ENCODE measurements at regions not wholly inside any gene's neighbourhood (a gene's known extent, or its start where the extent isn't known, plus 50 kb on each side); places are given as distances from the start of the nearest gene placed in this dataset.

- H3K4me1 Mint-ChIP-seq (ENCODE audit: low read depth): no peaks in the 10 kb centered on the region
- H3K27me3 Mint-ChIP-seq (ENCODE audit: insufficient read depth): no peaks in the 10 kb centered on the region
- H3K4me3 Mint-ChIP-seq: no peak overlapping the region
These were observed 600.4 kb upstream of the JAG1 start for GRCh38 chr20:11274141-11274594.

GRCh38 chr20:11275740-11276139 is 601.9 kb upstream of the JAG1 start:
- Mint-ChIP-seq H3K4me1 (ENCODE audit: low read depth) (no peaks in the 10 kb centered on the region), H3K27me3 (ENCODE audit: insufficient read depth) (no peaks in the 10 kb centered on the region), H3K9me3 (no peaks in the 10 kb centered on the region), H3K4me3 (no peak overlapping the region), H3K27ac (no peak overlapping the region), H3K36me3 (ENCODE audit: low read depth) (no peaks in the 10 kb centered on the region)
- DNase-seq (ENCODE audit: low spot score): no peak
- intact Hi-C loops (cut with micrococcal nuclease): no loop called here

More at GRCh38 chr20:11274141-11274594, 600.4 kb upstream of the JAG1 start:
- intact Hi-C loops (cut with micrococcal nuclease): loop anchor here (5.0 kb wide), 1 partner anchor 722 kb away; no protein-coding TSS in a partner anchor
- H3K27ac Mint-ChIP-seq: no peak overlapping the region
- no peaks in the 10 kb centered on the region for H3K9me3 Mint-ChIP-seq
- H3K36me3 Mint-ChIP-seq (ENCODE audit: low read depth): no peaks in the 10 kb centered on the region
- DNase-seq (ENCODE audit: low spot score): no peak

GRCh38 chr20:11277170-11277569 is 603.4 kb upstream of the JAG1 start:
- DNase-seq (ENCODE audit: low spot score): no peak
- Mint-ChIP-seq H3K4me1 (ENCODE audit: low read depth) (no peaks in the 10 kb centered on the region), H3K27ac (no peak overlapping the region), H3K4me3 (no peak overlapping the region), H3K36me3 (ENCODE audit: low read depth) (no peaks in the 10 kb centered on the region), H3K9me3 (no peaks in the 10 kb centered on the region), H3K27me3 (ENCODE audit: insufficient read depth) (no peaks in the 10 kb centered on the region)
- intact Hi-C loops (cut with micrococcal nuclease): no loop called here

- Mint-ChIP-seq H3K9me3 (no peaks in the 10 kb centered on the region), H3K36me3 (ENCODE audit: low read depth) (no peaks in the 10 kb centered on the region), H3K27me3 (ENCODE audit: insufficient read depth) (no peaks in the 10 kb centered on the region), H3K4me3 (no peak overlapping the region), H3K4me1 (ENCODE audit: low read depth) (no peaks in the 10 kb centered on the region), H3K27ac (no peak overlapping the region)
- intact Hi-C loops (cut with micrococcal nuclease): no loop called here
- no peak for DNase-seq (ENCODE audit: low spot score)
These were observed 604.1 kb upstream of the JAG1 start for GRCh38 chr20:11277858-11278257.

DNA sequence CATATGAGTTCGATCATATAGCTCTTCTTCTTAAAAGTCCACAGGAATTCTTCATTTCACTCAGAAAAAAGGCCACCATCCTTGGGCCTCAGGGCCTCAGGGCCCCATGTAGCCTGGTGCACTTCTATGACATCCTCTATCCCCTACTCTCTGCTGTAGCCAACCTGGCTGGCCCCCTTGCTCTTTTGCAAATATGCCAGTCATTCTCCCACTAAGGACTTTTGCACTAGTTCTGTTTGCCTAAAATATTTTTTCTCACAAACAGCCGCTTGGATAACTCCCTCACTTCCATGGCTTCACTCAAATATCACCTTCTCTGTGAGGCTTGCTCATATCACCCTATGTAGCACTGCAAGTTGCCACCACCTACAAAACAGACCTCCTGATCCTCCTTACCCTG is 604.7 kb upstream of the JAG1 start:
- H3K36me3 Mint-ChIP-seq (ENCODE audit: low read depth): no peaks in the 10 kb centered on the region
- no peaks in the 10 kb centered on the region for H3K9me3 Mint-ChIP-seq
- H3K4me3 Mint-ChIP-seq: no peak overlapping the region
- H3K27ac Mint-ChIP-seq: no peak overlapping the region
- no peaks in the 10 kb centered on the region for H3K4me1 Mint-ChIP-seq (ENCODE audit: low read depth)
- no peak for DNase-seq (ENCODE audit: low spot score)
- no peaks in the 10 kb centered on the region for H3K27me3 Mint-ChIP-seq (ENCODE audit: insufficient read depth)
- intact Hi-C loops (cut with micrococcal nuclease): no loop called here

- Mint-ChIP-seq H3K27me3 (ENCODE audit: insufficient read depth) (no peaks in the 10 kb centered on the region), H3K4me3 (no peak overlapping the region), H3K36me3 (ENCODE audit: low read depth) (no peaks in the 10 kb centered on the region), H3K4me1 (ENCODE audit: low read depth) (no peaks in the 10 kb centered on the region), H3K9me3 (no peaks in the 10 kb centered on the region), H3K27ac (no peak overlapping the region)
- intact Hi-C loops (cut with micrococcal nuclease): no loop called here
- DNase-seq (ENCODE audit: low spot score): no peak
These were observed 607.4 kb upstream of the JAG1 start for GRCh38 chr20:11281240-11281639.

DNA sequence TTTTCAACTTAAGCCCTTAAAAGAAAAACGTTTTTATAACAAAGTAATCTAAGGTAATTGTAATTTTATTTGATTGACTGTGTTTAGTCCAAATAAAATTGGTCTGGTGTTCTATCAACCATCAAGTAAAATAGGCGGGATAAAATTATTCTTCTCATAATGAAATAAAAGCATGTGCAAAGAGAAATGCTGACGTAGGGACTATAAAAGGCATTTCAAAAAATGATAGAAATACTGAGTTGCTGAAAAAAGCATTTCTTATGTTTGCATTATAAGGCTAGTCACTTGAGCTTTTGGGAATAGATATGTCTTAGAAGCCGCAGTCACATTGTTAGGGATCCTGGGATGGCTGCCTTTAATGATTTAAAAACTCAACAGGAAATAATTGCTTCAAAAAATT is 608.0 kb upstream of the JAG1 start:
- no peaks in the 10 kb centered on the region for H3K4me1 Mint-ChIP-seq (ENCODE audit: low read depth)
- H3K4me3 Mint-ChIP-seq: no peak overlapping the region
- H3K36me3 Mint-ChIP-seq (ENCODE audit: low read depth): no peaks in the 10 kb centered on the region
- no peaks in the 10 kb centered on the region for H3K27me3 Mint-ChIP-seq (ENCODE audit: insufficient read depth)
- intact Hi-C loops (cut with micrococcal nuclease): no loop called here
- H3K27ac Mint-ChIP-seq: no peak overlapping the region
- H3K9me3 Mint-ChIP-seq: no peaks in the 10 kb centered on the region
- no peak for DNase-seq (ENCODE audit: low spot score)

DNA sequence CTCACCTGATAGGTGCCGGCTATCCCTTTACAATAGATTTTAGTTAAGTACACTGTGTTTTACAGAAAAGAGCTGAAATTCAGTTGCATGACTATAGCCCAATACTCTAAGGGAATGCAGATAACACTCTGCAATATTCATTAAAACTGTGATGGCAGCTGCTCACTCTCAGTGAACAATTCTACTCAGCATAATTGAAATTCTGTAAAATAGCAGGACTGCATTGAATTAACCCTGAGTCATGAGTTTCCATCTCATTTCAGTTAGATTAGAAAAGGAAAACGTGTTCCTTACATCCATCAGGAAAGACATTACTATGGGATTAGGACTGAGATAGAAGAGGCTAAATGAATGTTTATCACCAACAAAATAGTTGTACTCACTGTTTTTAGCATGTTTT is 613.3 kb upstream of the JAG1 start:
- no peak overlapping the region for H3K27ac Mint-ChIP-seq
- H3K4me1 Mint-ChIP-seq (ENCODE audit: low read depth): no peaks in the 10 kb centered on the region
- no peak for DNase-seq (ENCODE audit: low spot score)
- H3K9me3 Mint-ChIP-seq: no peaks in the 10 kb centered on the region
- intact Hi-C loops (cut with micrococcal nuclease): no loop called here
- no peak overlapping the region for H3K4me3 Mint-ChIP-seq
- no peaks in the 10 kb centered on the region for H3K36me3 Mint-ChIP-seq (ENCODE audit: low read depth)
- no peaks in the 10 kb centered on the region for H3K27me3 Mint-ChIP-seq (ENCODE audit: insufficient read depth)

DNA sequence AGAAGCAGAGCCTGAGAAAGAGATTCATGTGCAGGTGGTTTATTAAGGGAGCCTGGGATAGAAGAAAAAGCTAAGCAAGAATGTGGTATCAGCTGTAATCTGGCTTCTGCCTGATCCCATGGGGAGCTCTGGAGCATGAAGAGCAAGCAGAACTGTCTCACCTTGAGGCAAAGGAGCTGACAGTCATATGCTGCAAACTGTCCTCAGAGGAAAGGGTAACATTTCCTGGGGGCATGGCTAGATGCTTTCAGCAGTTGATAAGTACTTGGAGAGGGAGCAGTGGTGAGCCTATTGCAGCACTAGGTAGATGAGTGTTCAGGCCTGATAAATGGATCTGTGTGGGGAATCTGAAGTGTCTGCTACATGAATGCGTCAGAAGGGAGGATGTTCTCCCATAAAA is 621.5 kb upstream of the BTBD3 start:
- no peak for DNase-seq (ENCODE audit: low spot score)
- Mint-ChIP-seq H3K27ac (no peak overlapping the region), H3K4me1 (ENCODE audit: low read depth) (no peaks in the 10 kb centered on the region), H3K36me3 (ENCODE audit: low read depth) (no peaks in the 10 kb centered on the region), H3K9me3 (no peaks in the 10 kb centered on the region), H3K27me3 (ENCODE audit: insufficient read depth) (no peaks in the 10 kb centered on the region), H3K4me3 (no peak overlapping the region)
- intact Hi-C loops (cut with micrococcal nuclease): no loop called here

- Mint-ChIP-seq H3K4me3 (no peak overlapping the region), H3K27me3 (ENCODE audit: insufficient read depth) (no peaks in the 10 kb centered on the region), H3K27ac (no peak overlapping the region), H3K9me3 (no peaks in the 10 kb centered on the region), H3K4me1 (ENCODE audit: low read depth) (no peaks in the 10 kb centered on the region), H3K36me3 (ENCODE audit: low read depth) (no peaks in the 10 kb centered on the region)
- intact Hi-C loops (cut with micrococcal nuclease): no loop called here
- DNase-seq (ENCODE audit: low spot score): no peak
These were observed 620.7 kb upstream of the BTBD3 start for GRCh38 chr20:11296951-11297350.

DNA sequence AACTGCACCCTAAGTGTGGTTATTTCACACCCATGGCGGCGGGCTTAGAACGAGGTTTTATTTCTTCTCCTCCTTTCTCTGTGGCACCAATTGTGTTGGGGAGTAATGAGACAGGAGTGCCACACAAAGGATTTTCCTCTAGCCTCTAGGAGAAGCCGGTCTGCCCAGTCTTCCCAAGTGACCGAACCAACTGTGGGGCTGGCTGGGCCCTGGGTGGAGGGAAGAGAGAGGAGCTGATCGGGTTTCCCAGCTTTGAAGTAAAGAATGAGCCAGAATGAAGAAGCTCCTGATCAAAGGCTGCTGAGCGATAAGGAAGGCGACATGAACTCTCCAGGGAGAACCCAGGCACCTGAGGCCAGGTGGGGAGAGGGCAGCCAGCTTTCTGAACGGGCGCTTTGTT is 616.0 kb upstream of the BTBD3 start:
- intact Hi-C loops (cut with micrococcal nuclease): no loop called here
- no peak for DNase-seq (ENCODE audit: low spot score)
- Mint-ChIP-seq H3K4me3 (no peak overlapping the region), H3K27me3 (ENCODE audit: insufficient read depth) (no peaks in the 10 kb centered on the region), H3K36me3 (ENCODE audit: low read depth) (no peaks in the 10 kb centered on the region), H3K27ac (no peak overlapping the region), H3K4me1 (ENCODE audit: low read depth) (no peaks in the 10 kb centered on the region), H3K9me3 (no peaks in the 10 kb centered on the region)

- intact Hi-C loops (cut with micrococcal nuclease): no loop called here
- Mint-ChIP-seq H3K27me3 (ENCODE audit: insufficient read depth) (no peaks in the 10 kb centered on the region), H3K4me3 (no peak overlapping the region), H3K27ac (no peak overlapping the region), H3K36me3 (ENCODE audit: low read depth) (no peaks in the 10 kb centered on the region), H3K4me1 (ENCODE audit: low read depth) (no peaks in the 10 kb centered on the region), H3K9me3 (no peaks in the 10 kb centered on the region)
- DNase-seq (ENCODE audit: low spot score): no peak
These were observed 615.3 kb upstream of the BTBD3 start for GRCh38 chr20:11302436-11302835.

DNA sequence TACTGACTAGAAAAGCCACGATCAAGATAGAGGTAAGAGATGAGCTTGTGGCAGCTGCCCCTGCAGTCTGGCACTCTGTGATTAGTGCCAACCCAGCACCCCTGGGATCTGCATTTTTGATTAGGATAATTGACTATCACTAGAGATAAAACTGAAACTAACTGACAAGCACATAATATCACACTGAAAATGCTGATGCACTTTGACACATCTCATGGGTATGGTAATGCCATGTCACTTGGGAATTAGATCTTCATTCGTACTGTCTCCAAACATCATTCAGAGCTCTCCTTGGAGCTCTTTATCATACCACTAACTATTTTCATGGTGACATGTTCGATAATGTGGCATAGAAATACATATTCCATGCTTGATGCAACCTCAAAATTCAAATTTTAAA is 612.9 kb upstream of the BTBD3 start:
- intact Hi-C loops (cut with micrococcal nuclease): no loop called here
- Mint-ChIP-seq H3K4me1 (ENCODE audit: low read depth) (no peaks in the 10 kb centered on the region), H3K27me3 (ENCODE audit: insufficient read depth) (no peaks in the 10 kb centered on the region), H3K36me3 (ENCODE audit: low read depth) (no peaks in the 10 kb centered on the region), H3K4me3 (no peak overlapping the region), H3K27ac (no peak overlapping the region), H3K9me3 (no peaks in the 10 kb centered on the region)
- DNase-seq (ENCODE audit: low spot score): no peak

DNA sequence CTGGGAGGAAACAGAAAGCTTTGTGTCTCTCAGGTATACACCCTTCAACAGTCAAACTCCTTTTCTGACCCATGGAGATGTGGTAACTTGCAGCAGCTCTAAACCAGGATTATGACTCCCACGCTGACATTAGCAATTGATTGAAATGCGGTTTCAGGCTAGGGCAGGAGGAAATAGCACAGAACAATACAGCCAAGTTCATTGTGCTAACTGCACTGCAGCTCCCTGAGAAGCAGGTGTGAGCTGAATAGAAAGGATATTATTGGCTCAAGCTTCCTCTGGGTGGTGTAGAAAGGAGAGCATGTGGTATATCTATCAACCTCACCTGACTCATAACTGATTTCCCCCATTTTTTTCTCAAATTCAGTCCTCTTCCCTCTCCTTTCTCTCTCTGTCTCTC is 612.3 kb upstream of the BTBD3 start:
- no peak overlapping the region for H3K27ac Mint-ChIP-seq
- H3K27me3 Mint-ChIP-seq (ENCODE audit: insufficient read depth): no peaks in the 10 kb centered on the region
- intact Hi-C loops (cut with micrococcal nuclease): no loop called here
- no peaks in the 10 kb centered on the region for H3K36me3 Mint-ChIP-seq (ENCODE audit: low read depth)
- no peak overlapping the region for H3K4me3 Mint-ChIP-seq
- H3K9me3 Mint-ChIP-seq: no peaks in the 10 kb centered on the region
- no peaks in the 10 kb centered on the region for H3K4me1 Mint-ChIP-seq (ENCODE audit: low read depth)
- no peak for DNase-seq (ENCODE audit: low spot score)

Data from activated T-helper 1 cell treated with anti-CD3 and anti-CD28 coated beads, Interleukin-12 subunit alpha, Interleukin-12 subunit beta, Interleukin-2, Interleukin-4 antibody, amounts not matched to agents 30 ng/mL and 10 ng/mL and 1 ng/mL, durations not matched to agents 14 hours and 24 hours and 36 hours (primary cell).